Lung (tissue), 11 donors: ENCODE measurements at regions not wholly inside any gene's neighbourhood (a gene's known extent, or its start where the extent isn't known, plus 50 kb on each side); places are given as distances from the start of the nearest gene placed in this dataset.

Experiments
- ATAC-seq: fragments of 200-7000 bp; cut with Tn5 transposase; one replicate; pipeline ENCODE4 v1.9.1; 2020; ENCODE audit warnings: moderate number of reproducible peaks; ENCODE audit not compliant: insufficient read depth, low FRiP score
- DNase-seq, 3 donors: peaks; one replicate each; pipeline ENCODE4 v3.0.0-alpha.2; 2013 to 2017
- H3K27ac ChIP-seq, 2 donors: one replicate each; pipeline ENCODE4 v1.5.1; 2013; ENCODE audit warnings: mild to moderate bottlenecking in 2 of 2, moderate library complexity in 2 of 2, control low read depth in 1 of 2, inconsistent platforms in 1 of 2, low read depth in 1 of 2, low read length in 1 of 2
- H3K27me3 ChIP-seq, 3 donors: one replicate each; pipeline ENCODE4 v1.5.1; 2013; ENCODE audit warnings: low read length in 2 of 3; ENCODE audit not compliant: control insufficient read depth in 3 of 3, insufficient read depth in 3 of 3
- H3K36me3 ChIP-seq, 4 donors: one replicate each; pipeline ENCODE4 v1.5.1; 2013; ENCODE audit warnings: low read length in 4 of 4, mild to moderate bottlenecking in 1 of 4, moderate library complexity in 1 of 4; ENCODE audit not compliant: control insufficient read depth in 4 of 4, insufficient read depth in 4 of 4
- H3K4me1 ChIP-seq, 5 donors: one replicate each; pipeline ENCODE4 v1.5.1; 2013; ENCODE audit warnings: low read length in 5 of 5, mild to moderate bottlenecking in 2 of 5, moderate library complexity in 1 of 5; ENCODE audit not compliant: control insufficient read depth in 5 of 5, insufficient read depth in 5 of 5
- H3K4me3 ChIP-seq: one replicate; pipeline ENCODE4 v1.5.1; 2013; ENCODE audit warnings: mild to moderate bottlenecking, control low read depth, moderate library complexity
- H3K9ac ChIP-seq, 2 donors: one replicate each; pipeline ENCODE4 v1.5.1; 2013; ENCODE audit warnings: low read length in 2 of 2, control low read depth in 1 of 2; ENCODE audit not compliant: insufficient read depth in 1 of 2
- H3K9me3 ChIP-seq, 4 donors: one replicate each; pipeline ENCODE4 v1.5.1; 2013; ENCODE audit warnings: low read length in 3 of 4, mild to moderate bottlenecking in 1 of 4, moderate library complexity in 1 of 4; ENCODE audit not compliant: control insufficient read depth in 4 of 4, insufficient read depth in 3 of 4
- WGBS, 2 donors: extraction: QIAGEN DNeasy Blood & Tissue Kit; methylation state at CpG; one replicate each; pipeline ENCODE4 v1.1.7; 2013; 5-methylcytosine and 5-hydroxymethylcytosine counted together
- TF ChIP-seq, protein P1 (sequence below): IDR thresholded peaks from 2 replicates; pipeline ENCODE4 v1.5.1; 2012; ENCODE audit warnings: mild to moderate bottlenecking; ENCODE audit errors: control extremely low read depth, extremely low read depth
- donor health status: control.
- donor health status: control.
- donor health status: Bipolar disorder and iron deficiency.
- donor health status: healthy.
- donor health status: DM: yes; HTN: yes; CAD: no.

DNA sequence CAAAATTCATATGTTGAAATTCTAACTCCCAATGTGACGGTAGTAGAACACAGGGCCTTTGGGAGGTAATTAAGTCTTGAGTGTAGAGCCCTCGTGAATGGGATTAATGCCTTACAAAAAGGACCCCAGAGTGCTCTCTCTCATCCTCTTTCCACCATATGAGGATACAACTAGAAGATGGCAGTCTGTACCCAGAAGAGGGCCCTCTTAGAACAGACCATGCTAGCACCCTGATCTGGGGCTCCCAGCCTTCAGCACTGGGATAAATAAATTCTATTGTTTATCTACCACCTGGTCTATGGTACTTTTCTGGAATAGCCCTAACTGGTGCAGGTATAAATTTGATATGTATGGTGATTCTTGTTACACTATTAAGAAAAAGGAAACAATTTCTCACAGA lies 332.3 kb downstream of the BRINP1 start:
- no peaks in the 10 kb centered on the region for H3K4me1 ChIP-seq
- 76% methylated on average over 2 of the region's 2 CpGs for WGBS, 2 donors
- H3K9ac ChIP-seq, result no peak overlapping the region
- TF ChIP-seq, protein P1, sequence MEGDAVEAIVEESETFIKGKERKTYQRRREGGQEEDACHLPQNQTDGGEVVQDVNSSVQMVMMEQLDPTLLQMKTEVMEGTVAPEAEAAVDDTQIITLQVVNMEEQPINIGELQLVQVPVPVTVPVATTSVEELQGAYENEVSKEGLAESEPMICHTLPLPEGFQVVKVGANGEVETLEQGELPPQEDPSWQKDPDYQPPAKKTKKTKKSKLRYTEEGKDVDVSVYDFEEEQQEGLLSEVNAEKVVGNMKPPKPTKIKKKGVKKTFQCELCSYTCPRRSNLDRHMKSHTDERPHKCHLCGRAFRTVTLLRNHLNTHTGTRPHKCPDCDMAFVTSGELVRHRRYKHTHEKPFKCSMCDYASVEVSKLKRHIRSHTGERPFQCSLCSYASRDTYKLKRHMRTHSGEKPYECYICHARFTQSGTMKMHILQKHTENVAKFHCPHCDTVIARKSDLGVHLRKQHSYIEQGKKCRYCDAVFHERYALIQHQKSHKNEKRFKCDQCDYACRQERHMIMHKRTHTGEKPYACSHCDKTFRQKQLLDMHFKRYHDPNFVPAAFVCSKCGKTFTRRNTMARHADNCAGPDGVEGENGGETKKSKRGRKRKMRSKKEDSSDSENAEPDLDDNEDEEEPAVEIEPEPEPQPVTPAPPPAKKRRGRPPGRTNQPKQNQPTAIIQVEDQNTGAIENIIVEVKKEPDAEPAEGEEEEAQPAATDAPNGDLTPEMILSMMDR, result no peak
- DNase-seq (no peak), ATAC-seq (no peak)
- peaks cover 0 to 4% (median 0%) of the 10 kb centered on the region in 4 donors for H3K9me3 ChIP-seq
- no peak overlapping the region for H3K27ac ChIP-seq
- H3K36me3 ChIP-seq, result no peaks in the 10 kb centered on the region
- no peak overlapping the region for H3K4me3 ChIP-seq
- no peaks in the 10 kb centered on the region for H3K27me3 ChIP-seq

DNA sequence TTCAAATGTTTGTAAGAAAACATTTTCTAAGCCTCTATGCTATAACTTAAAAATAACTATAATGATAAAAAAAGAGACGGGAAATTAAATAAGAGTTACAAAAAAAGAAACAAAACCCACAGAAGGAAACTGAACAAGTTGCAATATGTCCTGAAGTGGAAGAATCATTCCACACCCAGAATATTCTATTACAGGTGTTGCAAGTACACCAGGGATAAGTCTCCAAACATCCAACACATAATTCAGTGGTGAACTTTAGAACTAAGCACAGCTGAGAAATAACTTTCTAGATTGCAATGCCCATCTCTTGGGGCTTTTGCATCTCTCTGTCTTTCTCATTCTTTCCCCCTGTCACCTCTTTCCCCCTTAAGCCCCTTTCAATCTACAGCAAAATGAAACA lies 325.2 kb downstream of the BRINP1 start:
- DNase-seq (no peak), ATAC-seq (no peak)
- H3K36me3 ChIP-seq, result no peaks in the 10 kb centered on the region
- H3K9ac ChIP-seq, result no peak overlapping the region
- TF ChIP-seq, protein P1, result no peak
- H3K27me3 ChIP-seq, result no peaks in the 10 kb centered on the region
- WGBS, 2 donors, result 93% methylated on average over 1 of the region's 1 CpG
- H3K27ac ChIP-seq, result no peak overlapping the region
- no peaks in the 10 kb centered on the region for H3K4me1 ChIP-seq
- H3K4me3 ChIP-seq, result no peak overlapping the region
- peaks cover 0 to 2% (median 0%) of the 10 kb centered on the region in 4 donors for H3K9me3 ChIP-seq

DNA sequence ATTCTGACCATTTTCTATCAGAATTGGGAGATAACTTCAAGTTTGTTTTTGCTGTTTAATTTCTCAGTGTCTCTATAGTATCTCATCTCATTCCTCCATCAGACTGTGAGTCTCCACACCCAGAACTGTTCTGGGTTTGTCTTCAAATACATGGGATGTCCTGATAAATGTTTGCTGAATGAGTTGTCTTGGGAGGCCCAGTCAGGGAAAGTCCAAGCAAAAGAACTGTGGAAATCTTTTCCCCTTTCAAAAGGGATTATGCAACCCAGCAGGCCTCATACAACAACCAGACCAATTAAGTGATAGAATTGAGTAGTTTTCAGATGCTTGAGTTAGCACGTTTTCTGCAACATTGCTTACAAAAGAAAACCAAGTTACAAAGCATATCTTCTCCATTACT lies 324.4 kb downstream of the BRINP1 start:
- H3K4me3 ChIP-seq, result no peak overlapping the region
- no peak overlapping the region for H3K9ac ChIP-seq
- WGBS, 2 donors, result 25 to 45% methylated on average over 1 of the region's 1 CpG
- TF ChIP-seq, protein P1, result no peak
- no peaks in the 10 kb centered on the region for H3K4me1 ChIP-seq
- H3K9me3 ChIP-seq, result peaks cover 0 to 2% (median 0%) of the 10 kb centered on the region in 4 donors
- H3K36me3 ChIP-seq, result no peaks in the 10 kb centered on the region
- no peak for DNase-seq
- no peaks in the 10 kb centered on the region for H3K27me3 ChIP-seq
- H3K27ac ChIP-seq, result no peak overlapping the region
- no peak for ATAC-seq

DNA sequence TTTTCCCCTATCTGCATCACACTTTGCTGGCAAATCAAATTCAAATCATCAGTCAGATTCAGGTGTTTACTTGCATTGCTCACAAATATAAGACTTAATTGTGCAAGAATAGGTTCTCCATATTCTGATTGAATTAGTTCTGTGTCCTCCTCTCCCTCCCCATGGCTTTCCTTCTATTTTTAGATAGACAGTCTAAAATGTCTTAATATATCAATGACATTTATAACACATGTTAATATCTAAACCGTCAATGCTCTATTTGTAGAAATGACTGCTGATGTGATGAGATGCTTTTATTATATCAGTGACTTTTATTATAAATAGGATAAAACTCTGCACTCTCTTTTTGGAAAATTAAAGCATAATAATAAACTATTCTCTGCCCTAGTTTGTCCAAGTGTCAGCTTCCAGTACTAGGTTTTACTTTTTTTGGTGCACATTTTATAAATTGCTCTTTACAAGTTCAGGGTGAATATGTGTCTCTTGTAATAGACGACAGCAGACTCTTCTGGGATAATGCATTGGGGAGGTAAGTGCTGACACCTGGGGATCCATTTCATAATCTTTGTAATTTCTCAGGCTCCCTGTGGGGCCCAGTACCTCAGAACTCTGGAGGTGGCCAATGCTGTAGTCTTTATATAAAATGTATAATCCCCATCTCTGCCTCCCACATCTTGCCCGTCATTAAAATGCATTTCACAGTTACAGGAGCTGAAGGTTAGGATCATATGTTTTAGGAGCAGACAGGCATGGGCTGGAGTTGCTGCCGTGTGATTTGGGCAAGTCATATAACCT lies 321.5 kb downstream of the BRINP1 start:
- 71 to 80% methylated on average over 4 of the region's 4 CpGs for WGBS, 2 donors
- no peak overlapping the region for H3K27ac ChIP-seq
- H3K36me3 ChIP-seq, result no peaks in the 10 kb centered on the region
- TF ChIP-seq, protein P1, result no peak
- peaks cover 0 to 2% (median 0%) of the 10 kb centered on the region in 5 donors for H3K4me1 ChIP-seq
- no peak for ATAC-seq
- no peaks in the 10 kb centered on the region for H3K27me3 ChIP-seq
- DNase-seq, result no peak
- peaks cover 0 to 2% (median 0%) of the 10 kb centered on the region in 4 donors for H3K9me3 ChIP-seq
- no peak overlapping the region for H3K9ac ChIP-seq
- H3K4me3 ChIP-seq, result no peak overlapping the region
